HG03575 (cell line): ENCODE measurements at regions not wholly inside any gene's neighbourhood (a gene's known extent, or its start where the extent isn't known, plus 50 kb on each side); places are given as distances from the start of the nearest gene placed in this dataset.
"Not testable (repeated sequence)": the region's sequence is repeated elsewhere in the genome, so short reads cannot be mapped to it uniquely, and the experiment has no call there.

Source experiments
- ATAC-seq: cut with Tn5 transposase; IDR thresholded peaks from one replicate; pipeline ENCODE4 v1.9.1; 2021; ENCODE audit not compliant: unreplicated experiment, insufficient number of reproducible peaks, low FRiP score; ENCODE audit errors: extremely low read depth

- ATAC-seq, result not testable (repeated sequence)
Observed at GRCh38 chr7:75201606-75202079, 109.3 kb downstream of the GTF2IRD2B start.

- not testable (repeated sequence) for ATAC-seq
Observed at GRCh38 chr7:75205367-75206085, 113.1 kb downstream of the GTF2IRD2B start.

- not testable (repeated sequence) for ATAC-seq
Observed at GRCh38 chr7:75215460-75215859, 123.1 kb downstream of the GTF2IRD2B start.

- not testable (repeated sequence) for ATAC-seq
Observed at GRCh38 chr7:75216963-75217362, 124.6 kb downstream of the GTF2IRD2B start.

- ATAC-seq, result not testable (repeated sequence)
Observed at GRCh38 chr7:75226102-75226501, 133.7 kb downstream of the GTF2IRD2B start.

DNA sequence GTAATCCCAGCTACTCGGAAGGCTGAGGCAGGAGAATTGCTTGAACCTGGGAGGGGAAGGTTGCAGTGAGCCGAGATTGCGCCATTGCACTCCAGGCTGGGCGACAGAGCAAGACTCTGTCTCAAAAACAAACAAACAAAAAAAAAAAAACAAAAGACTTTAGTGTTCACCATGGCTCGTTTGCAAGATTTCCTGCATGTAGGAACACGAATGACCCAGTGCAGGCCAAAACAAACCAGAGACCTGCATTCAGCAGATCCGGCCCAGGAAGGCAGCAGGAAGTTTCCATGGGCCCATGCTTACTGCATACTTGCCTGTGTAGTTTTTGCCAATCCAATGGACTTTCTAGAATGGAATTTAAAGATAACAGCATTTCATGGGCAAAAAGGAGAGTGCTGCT is 137.2 kb downstream of the GTF2IRD2B start:
- ATAC-seq, result not testable (repeated sequence)

GRCh38 chr7:75230558-75230957 is 138.2 kb downstream of the GTF2IRD2B start:
- not testable (repeated sequence) for ATAC-seq

DNA sequence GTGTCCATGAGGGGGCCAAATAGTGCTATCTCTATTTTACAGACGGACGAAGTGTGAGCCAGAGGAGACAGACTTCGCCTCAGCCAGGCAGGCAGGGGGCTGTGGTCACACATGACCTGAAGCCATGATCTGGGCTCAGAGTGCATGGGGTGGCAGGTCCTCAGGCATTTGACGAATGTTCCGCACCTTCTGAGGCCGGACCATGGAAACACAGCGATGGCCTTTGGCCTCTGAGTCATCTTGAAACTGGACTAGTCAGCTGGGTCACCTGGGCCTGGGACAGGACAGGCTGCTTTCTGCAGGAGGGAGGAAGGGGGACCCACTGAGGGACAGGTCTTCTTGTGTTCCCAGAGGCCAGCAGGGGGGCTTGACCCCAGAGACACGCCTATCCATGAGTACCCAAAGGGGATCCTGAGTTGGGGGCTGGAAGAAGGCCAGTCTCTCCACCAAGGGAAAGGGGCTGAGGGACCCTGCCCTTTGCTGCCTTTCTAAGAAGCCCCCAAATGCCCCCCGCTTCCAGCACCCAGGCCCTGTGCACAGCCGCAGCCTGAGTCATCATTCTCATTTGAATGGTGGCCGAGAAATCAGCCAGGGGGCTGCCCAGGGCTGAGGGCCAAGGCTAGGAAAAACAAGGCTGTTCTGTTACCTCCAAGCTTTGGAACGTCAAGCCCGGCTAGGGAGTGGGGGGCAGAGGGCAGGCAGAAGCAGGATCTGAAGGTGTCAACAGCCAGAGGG is 142.9 kb downstream of the GTF2IRD2B start:
- ATAC-seq, result not testable (repeated sequence)

- not testable (repeated sequence) for ATAC-seq
Observed at GRCh38 chr7:75235827-75236167, 143.4 kb downstream of the GTF2IRD2B start.

DNA sequence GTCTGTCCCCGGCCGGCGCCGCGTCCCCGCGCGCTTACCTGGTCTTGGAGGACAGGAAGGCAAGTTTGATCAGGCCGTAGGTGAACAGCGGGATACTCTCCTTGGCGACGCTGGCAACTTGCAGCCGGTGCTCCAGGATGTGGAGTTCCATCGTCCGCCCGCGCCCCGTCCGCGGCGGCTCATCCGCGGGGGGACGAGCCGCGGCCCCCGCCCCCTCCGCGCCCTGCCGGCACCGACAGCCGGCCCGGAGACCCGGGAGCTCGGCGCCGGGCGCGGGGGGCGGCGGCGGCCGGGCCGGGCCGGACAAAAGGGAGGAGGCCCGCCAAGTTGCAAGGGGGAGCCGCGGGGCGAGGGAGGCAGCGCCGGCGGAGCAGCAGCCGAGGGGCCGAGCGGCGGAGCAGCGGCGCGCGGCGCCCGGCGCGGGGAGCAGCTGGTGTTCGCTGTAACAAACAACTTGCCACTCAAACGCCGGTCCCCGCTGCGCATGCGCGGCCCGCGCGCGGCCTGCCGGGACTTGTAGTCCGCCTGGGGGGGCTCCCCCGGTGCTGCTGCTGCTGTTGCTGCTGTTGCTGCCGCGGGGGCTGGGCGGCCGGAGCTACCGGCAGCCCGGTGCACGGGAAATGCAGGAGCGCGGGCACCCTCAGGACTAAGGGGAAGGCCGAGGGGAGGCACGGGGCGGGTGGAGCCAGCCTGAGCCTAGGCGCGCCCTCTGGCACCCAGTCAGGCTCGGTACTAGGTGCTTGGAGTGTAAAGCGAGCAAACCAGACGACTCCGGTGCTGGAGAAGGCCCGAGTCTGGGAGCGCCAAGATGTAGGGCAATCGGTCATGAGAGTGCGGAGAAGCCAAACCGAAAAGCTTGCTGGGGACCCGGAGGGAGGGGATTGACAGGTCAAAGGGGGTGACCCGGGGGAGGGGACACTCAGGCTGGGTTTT is 145.1 kb downstream of the GTF2IRD2B start:
- peak; percentile 47 for ATAC-seq

- ATAC-seq, result not testable (repeated sequence)
Observed at GRCh38 chr7:75238309-75238708, 145.9 kb downstream of the GTF2IRD2B start.

GRCh38 chr7:75243638-75244037 is 151.2 kb downstream of the GTF2IRD2B start:
- ATAC-seq, result not testable (repeated sequence)

- ATAC-seq, result not testable (repeated sequence)
Observed at GRCh38 chr7:75248216-75248615, 147.2 kb upstream of the TRIM73 start.

- ATAC-seq, result not testable (repeated sequence)
Observed at GRCh38 chr7:75254238-75254637, 141.2 kb upstream of the TRIM73 start.

DNA sequence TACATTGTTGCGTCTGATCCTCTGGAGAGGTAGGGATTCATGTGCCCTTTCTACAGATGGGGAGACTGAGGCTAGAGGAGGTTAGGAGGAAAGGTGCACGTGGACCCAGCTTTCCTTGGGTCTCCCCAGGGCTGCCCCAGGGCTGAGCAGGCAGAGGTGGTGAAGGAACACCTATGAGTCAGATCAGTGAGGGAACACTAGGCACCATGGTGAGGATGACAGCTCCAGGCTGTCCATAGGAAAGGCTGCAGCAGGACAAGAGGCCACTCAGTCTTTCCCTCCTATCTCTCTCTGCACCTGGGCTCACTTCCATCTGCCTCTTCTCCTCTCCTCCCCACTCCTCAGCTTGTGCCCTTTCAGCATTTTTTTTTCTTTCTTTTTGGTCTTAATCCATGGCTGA is 138.0 kb upstream of the TRIM73 start:
- ATAC-seq, result not testable (repeated sequence)

DNA sequence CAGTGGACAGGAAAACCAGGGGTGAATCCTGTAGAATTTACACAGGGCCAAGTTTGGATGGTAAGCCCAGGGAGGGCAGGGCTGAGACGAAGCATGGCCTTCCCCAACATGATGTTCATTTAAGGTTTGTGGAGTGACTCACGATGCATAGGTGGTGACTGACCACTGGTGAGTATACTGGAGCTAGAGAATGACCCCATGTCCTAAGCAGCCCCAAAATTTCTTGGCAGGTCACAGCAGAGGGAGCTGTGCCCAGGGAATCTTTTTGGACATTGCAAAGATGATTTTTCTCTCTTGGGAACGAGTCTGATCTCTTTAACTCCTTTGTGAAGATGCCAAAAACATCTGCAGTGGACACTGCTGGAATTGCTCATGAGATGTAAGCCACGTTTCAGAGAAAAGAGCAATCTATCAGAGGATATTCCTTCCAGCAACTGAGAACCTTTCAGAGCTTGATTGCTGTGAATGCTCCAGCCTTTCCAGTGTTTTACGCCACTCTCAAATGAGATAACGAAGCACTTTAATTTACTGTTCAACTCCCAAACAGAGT is 135.9 kb upstream of the TRIM73 start:
- not testable (repeated sequence) for ATAC-seq

GRCh38 chr7:75261660-75262059 is 133.8 kb upstream of the TRIM73 start:
- ATAC-seq, result not testable (repeated sequence)

DNA sequence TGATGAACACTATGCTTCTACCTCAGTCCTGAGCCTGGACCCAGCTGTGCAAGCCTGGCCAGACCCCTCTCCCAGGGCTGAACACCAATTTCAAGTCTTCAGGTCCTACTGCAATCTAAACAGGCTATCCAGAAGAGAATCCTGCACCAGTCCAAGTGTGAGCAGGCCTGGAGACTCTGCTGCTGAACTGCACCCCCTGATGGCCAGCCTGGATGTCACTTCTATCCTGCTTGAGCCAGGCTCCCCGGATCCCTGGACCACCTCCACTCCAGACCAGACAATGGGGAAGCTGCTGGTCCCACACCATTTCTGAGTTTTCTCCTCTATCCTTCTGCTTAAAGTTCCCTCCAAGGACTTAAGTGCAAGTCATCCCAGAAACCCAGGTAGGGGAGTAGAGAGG is 127.3 kb upstream of the TRIM73 start:
- not testable (repeated sequence) for ATAC-seq

GRCh38 chr7:75269159-75269558 is 126.3 kb upstream of the TRIM73 start:
- not testable (repeated sequence) for ATAC-seq
